ENCODE measurements at regions not wholly inside any gene's neighbourhood (a gene's known extent, or its start where the extent isn't known, plus 50 kb on each side); places are given as distances from the start of the nearest gene placed in this dataset.

DNA sequence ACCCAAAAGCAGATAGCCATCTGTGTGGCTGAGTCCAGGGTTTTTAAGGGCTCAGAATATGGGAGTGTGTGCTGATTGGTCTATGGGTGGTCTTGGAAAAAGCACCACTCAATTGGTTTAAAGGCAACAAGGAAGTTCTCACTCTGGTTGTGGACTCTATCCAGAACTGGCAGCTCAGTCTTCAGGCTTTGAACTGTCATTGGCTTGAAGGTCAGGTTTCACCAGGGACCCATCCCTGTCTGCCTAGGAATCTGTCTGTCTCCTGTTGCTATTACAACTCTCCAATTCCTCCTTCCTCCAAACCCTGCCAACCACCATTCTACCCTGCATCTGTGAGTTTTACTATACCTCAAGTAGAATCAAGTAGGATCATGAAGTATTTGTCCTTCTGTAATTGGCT is 341.7 kb upstream of the ADGRL2 start:
- TF ChIP-seq, protein P1, sequence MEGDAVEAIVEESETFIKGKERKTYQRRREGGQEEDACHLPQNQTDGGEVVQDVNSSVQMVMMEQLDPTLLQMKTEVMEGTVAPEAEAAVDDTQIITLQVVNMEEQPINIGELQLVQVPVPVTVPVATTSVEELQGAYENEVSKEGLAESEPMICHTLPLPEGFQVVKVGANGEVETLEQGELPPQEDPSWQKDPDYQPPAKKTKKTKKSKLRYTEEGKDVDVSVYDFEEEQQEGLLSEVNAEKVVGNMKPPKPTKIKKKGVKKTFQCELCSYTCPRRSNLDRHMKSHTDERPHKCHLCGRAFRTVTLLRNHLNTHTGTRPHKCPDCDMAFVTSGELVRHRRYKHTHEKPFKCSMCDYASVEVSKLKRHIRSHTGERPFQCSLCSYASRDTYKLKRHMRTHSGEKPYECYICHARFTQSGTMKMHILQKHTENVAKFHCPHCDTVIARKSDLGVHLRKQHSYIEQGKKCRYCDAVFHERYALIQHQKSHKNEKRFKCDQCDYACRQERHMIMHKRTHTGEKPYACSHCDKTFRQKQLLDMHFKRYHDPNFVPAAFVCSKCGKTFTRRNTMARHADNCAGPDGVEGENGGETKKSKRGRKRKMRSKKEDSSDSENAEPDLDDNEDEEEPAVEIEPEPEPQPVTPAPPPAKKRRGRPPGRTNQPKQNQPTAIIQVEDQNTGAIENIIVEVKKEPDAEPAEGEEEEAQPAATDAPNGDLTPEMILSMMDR (conservative IDR thresholded peaks at IDR 0.05; ENCODE audit: low read depth, low read length): no peak
- no peak for TF ChIP-seq EZH2 (IDR thresholded peaks at IDR 0.05; ENCODE audit: borderline replicate concordance, low read depth, low read length, poor library complexity, severe bottlenecking)

Measured in A673 (cell line).